ENCODE measurements at regions not wholly inside any gene's neighbourhood (a gene's known extent, or its start where the extent isn't known, plus 50 kb on each side); places are given as distances from the start of the nearest gene placed in this dataset.

GRCh38 chrX:98452456-98452855 lies 1568.7 kb downstream of the RPA4 start (continued):
- TF ChIP-seq, protein P1, sequence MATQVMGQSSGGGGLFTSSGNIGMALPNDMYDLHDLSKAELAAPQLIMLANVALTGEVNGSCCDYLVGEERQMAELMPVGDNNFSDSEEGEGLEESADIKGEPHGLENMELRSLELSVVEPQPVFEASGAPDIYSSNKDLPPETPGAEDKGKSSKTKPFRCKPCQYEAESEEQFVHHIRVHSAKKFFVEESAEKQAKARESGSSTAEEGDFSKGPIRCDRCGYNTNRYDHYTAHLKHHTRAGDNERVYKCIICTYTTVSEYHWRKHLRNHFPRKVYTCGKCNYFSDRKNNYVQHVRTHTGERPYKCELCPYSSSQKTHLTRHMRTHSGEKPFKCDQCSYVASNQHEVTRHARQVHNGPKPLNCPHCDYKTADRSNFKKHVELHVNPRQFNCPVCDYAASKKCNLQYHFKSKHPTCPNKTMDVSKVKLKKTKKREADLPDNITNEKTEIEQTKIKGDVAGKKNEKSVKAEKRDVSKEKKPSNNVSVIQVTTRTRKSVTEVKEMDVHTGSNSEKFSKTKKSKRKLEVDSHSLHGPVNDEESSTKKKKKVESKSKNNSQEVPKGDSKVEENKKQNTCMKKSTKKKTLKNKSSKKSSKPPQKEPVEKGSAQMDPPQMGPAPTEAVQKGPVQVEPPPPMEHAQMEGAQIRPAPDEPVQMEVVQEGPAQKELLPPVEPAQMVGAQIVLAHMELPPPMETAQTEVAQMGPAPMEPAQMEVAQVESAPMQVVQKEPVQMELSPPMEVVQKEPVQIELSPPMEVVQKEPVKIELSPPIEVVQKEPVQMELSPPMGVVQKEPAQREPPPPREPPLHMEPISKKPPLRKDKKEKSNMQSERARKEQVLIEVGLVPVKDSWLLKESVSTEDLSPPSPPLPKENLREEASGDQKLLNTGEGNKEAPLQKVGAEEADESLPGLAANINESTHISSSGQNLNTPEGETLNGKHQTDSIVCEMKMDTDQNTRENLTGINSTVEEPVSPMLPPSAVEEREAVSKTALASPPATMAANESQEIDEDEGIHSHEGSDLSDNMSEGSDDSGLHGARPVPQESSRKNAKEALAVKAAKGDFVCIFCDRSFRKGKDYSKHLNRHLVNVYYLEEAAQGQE (IDR thresholded peaks at IDR 0.05; ENCODE audit: borderline replicate concordance) = no peak
- TF ChIP-seq, protein P1 (CRISPR knock-in tag; IDR thresholded peaks at IDR 0.05; ENCODE audit: low read depth) = no peak
- TF ChIP-seq TSC22D4 (tag; IDR thresholded peaks at IDR 0.05) (no peak), MLX (CRISPR knock-in tag; conservative IDR thresholded peaks at IDR 0.05) (no peak), POU5F1 (IDR thresholded peaks at IDR 0.05; ENCODE audit: borderline replicate concordance, low read depth, low read length, partially characterized antibody) (no peak), PHF8 (IDR thresholded peaks at IDR 0.05; ENCODE audit: borderline replicate concordance, low read length) (no peak), HMG20B (CRISPR knock-in tag; IDR thresholded peaks at IDR 0.05) (no peak), ZNF444 (CRISPR knock-in tag; IDR thresholded peaks at IDR 0.05) (no peak), STAT5B (CRISPR knock-in tag; IDR thresholded peaks at IDR 0.05) (no peak)
- TF ChIP-seq, protein P2, sequence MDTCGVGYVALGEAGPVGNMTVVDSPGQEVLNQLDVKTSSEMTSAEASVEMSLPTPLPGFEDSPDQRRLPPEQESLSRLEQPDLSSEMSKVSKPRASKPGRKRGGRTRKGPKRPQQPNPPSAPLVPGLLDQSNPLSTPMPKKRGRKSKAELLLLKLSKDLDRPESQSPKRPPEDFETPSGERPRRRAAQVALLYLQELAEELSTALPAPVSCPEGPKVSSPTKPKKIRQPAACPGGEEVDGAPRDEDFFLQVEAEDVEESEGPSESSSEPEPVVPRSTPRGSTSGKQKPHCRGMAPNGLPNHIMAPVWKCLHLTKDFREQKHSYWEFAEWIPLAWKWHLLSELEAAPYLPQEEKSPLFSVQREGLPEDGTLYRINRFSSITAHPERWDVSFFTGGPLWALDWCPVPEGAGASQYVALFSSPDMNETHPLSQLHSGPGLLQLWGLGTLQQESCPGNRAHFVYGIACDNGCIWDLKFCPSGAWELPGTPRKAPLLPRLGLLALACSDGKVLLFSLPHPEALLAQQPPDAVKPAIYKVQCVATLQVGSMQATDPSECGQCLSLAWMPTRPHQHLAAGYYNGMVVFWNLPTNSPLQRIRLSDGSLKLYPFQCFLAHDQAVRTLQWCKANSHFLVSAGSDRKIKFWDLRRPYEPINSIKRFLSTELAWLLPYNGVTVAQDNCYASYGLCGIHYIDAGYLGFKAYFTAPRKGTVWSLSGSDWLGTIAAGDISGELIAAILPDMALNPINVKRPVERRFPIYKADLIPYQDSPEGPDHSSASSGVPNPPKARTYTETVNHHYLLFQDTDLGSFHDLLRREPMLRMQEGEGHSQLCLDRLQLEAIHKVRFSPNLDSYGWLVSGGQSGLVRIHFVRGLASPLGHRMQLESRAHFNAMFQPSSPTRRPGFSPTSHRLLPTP (IDR thresholded peaks at IDR 0.05; ENCODE audit: borderline replicate concordance, extremely low read depth, insufficient read length) = no peak
- TF ChIP-seq, protein P3, sequence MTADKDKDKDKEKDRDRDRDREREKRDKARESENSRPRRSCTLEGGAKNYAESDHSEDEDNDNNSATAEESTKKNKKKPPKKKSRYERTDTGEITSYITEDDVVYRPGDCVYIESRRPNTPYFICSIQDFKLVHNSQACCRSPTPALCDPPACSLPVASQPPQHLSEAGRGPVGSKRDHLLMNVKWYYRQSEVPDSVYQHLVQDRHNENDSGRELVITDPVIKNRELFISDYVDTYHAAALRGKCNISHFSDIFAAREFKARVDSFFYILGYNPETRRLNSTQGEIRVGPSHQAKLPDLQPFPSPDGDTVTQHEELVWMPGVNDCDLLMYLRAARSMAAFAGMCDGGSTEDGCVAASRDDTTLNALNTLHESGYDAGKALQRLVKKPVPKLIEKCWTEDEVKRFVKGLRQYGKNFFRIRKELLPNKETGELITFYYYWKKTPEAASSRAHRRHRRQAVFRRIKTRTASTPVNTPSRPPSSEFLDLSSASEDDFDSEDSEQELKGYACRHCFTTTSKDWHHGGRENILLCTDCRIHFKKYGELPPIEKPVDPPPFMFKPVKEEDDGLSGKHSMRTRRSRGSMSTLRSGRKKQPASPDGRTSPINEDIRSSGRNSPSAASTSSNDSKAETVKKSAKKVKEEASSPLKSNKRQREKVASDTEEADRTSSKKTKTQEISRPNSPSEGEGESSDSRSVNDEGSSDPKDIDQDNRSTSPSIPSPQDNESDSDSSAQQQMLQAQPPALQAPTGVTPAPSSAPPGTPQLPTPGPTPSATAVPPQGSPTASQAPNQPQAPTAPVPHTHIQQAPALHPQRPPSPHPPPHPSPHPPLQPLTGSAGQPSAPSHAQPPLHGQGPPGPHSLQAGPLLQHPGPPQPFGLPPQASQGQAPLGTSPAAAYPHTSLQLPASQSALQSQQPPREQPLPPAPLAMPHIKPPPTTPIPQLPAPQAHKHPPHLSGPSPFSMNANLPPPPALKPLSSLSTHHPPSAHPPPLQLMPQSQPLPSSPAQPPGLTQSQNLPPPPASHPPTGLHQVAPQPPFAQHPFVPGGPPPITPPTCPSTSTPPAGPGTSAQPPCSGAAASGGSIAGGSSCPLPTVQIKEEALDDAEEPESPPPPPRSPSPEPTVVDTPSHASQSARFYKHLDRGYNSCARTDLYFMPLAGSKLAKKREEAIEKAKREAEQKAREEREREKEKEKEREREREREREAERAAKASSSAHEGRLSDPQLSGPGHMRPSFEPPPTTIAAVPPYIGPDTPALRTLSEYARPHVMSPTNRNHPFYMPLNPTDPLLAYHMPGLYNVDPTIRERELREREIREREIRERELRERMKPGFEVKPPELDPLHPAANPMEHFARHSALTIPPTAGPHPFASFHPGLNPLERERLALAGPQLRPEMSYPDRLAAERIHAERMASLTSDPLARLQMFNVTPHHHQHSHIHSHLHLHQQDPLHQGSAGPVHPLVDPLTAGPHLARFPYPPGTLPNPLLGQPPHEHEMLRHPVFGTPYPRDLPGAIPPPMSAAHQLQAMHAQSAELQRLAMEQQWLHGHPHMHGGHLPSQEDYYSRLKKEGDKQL (CRISPR knock-in tag; IDR thresholded peaks at IDR 0.05; ENCODE audit: borderline replicate concordance) = no peak
